Skeletal muscle cell (primary cell): ENCODE measurements at regions not wholly inside any gene's neighbourhood (a gene's known extent, or its start where the extent isn't known, plus 50 kb on each side); places are given as distances from the start of the nearest gene placed in this dataset.

Experiments
- DNase-seq: peaks from one replicate; pipeline ENCODE4 v3.0.0-alpha.2; 2010; ENCODE audit warnings: low read depth
- H3K4me3 ChIP-seq: 2 replicates; pipeline ENCODE4 v1.5.1; 2011; ENCODE audit warnings: low read depth, mild to moderate bottlenecking, control low read depth, low read length, moderate library complexity

DNA sequence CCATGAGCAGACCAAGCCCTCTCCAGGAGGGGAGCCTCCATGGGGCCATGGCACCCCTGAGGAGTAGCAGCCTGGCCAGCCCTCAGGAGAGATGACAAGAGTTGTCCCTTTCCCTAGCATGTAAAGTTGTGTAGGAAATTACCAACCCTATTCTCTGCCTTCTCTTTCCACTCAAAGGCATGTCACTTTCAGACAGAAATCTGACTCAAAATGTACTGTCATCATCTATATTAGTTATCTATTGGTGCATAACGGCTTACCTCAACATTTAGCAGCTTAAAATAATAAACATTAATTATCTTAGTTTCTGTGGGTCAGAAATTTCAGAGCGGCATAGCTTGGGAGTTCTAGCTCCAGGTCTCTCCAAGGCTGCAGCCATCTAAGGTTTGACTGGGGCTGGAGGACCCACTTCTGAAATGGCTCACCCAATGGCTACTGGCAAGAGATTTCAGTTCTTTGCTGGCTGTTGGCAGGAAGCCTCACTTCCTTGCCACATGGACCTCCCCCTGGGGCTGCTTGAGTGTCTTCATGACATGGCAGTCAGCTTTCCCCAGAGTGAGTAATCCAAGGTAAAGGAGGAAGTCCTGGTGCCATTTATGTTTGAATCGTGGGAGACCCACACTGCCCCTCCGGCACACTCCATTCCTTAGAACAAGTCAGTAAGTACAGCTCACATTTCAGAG lies 632.3 kb downstream of the CCDC171 start:
- H3K4me3 ChIP-seq = no peak overlapping the region
- no peak for DNase-seq

DNA sequence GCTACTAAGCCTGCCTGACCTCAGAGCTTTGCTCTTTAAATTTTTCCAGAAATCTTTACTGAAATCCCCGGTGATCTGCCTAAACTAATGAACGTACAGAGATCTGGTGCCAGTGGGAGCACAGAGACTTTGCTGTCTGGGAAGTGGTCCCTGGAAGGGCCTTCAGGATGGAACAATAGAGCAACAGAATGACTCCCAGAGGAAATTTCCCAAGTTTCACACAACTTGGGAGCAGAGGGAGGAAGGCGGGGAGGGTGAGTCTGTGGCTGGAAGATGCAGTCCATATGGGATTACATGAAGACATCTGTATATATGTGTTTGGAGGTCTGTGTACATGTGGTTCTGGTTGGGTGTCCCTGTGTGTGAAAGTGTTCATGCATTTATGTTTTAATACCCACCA lies 638.3 kb downstream of the CCDC171 start:
- DNase-seq = no peak
- H3K4me3 ChIP-seq = no peak overlapping the region

DNA sequence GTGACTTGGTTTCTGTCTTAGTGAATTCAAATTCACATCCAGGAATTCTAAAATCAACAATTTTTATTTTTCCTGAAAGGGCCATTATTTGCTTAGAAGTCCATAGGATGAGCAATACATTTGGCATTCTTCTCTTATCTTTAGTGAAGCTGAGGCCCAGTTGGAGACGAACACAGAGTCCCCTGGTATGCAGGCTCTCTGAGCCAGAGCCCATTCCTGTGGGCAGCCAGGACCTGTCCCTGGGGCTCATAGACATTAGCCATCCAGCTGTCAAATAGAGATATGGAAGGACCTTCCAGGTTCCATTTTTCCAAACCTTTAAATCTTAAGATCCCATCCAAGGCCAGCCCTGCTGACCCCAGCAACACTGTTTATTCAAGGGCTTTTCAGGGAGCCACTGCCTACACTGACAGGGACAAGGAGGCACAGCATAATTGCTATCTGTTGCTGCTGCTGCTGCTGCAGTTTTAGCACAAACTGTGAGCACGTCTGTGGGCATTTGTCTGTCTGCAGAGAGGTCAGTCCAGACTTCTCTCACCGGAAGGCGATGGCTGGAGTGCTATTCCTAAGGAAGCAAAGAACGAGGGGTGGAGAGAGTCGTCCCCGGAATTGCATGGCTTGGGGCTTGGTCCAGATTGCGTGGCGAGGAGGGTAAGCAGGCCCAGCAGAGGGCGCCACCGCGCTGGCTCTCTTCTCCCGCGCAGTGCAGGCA lies 639.0 kb downstream of the CCDC171 start:
- no peak overlapping the region for H3K4me3 ChIP-seq
- DNase-seq = peak; percentile 61

DNA sequence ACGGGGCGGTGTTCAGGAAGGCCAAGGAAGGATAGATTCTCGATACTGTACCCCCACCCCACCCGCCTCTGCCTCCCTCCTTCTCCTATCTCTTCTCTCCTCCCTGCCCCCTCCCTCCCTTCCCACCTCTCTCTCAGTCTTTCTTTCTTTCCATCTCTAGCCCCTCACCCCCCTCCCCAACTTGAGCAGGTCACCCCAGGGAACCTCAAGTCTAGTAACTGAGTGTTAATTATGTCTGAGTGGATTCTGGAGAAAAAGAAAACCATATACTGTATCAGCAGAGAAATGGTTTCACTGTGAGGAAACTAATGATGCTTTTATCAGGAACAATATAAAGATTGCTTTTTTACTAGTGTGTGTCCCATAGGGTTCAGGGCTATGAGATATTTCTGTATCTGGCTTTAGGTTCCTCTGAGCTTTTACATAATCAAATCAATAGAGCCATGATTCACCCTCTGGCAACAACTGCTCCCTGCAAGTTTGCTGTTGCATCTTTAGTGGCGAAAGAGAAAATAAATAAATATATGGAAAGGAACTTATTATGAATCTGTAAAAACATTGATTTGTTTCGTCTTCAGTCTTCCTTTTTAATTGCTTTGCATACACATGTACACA lies 639.7 kb downstream of the CCDC171 start:
- DNase-seq = peak; percentile 38
- no peak overlapping the region for H3K4me3 ChIP-seq

DNA sequence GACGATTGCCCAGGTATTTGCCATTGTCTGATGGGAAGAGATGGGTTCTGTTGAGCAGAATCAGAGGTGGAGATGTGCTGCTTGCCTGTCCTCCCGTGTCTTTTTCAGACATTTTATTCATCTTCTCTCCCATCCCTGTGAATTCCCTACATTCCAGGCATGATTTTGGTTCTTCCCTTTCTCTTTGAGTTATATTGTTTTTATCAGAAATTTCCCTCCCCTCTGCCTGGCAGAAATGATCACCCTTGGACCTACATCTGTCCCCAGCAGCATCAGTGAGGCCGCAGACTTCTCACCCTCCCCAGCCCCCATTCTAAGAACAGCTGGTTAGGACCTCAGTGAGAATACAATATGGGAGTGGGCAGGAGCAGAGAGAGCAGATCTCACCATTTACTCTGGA lies 640.2 kb downstream of the CCDC171 start:
- DNase-seq = no peak
- no peak overlapping the region for H3K4me3 ChIP-seq

DNA sequence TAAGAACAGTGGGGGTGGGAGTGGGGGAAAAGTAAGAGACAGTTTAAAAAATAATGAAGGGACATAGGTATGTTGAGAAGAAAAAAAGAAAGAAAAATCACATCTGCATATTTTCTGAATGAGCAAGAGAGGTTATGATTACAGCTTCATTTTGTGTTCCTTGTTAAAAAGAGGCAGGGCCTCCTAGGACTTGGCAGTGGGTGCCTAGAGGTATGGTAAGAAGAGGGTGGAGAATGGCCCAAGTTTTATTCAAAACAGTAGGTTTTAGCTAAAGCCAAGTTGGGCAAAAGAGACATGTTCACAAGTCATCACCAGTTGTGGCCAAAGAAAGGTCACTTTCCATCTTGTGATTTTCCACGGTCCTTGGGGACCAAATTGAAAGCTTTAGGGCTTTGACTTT lies 643.4 kb downstream of the CCDC171 start:
- no peak for DNase-seq
- H3K4me3 ChIP-seq = no peak overlapping the region

DNA sequence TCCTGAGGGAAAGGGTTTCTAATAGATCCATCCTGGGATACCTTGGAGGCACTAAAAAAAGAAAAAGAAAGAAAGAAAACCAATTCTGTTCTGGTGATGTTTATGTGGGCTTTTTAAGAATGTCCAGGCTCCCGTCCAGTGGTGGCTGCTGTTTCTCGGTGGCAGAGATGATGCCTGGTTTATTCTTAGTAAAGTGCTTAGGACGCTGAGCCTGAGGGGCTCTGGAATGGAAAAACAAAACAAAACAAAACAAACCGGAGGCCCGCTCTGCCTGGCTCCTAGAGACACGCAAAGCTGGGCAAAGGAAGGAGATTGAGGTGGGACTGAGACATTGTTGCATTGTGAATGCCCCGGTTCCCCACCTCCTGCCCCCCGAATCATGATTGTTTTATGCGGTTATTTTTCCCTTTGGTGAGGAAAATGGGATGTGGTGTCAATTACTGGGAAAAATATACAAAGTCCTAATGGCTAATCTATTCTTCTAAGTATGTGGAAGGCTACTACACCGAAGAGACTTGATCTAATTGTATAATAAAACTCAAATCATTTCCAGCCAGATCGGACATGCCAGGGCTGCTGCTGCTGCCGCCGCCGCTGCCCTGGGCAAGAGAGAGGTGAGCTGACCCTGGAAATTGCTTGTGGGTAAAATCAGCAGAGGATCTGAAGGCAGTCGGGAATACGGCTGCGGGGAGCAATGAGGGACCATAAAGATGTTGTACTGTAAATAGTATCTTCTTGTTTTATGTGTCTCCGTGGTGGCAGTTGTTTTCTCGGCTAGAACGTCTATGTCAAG lies 644.9 kb downstream of the CCDC171 start:
- H3K4me3 ChIP-seq = no peak overlapping the region
- DNase-seq = no peak

DNA sequence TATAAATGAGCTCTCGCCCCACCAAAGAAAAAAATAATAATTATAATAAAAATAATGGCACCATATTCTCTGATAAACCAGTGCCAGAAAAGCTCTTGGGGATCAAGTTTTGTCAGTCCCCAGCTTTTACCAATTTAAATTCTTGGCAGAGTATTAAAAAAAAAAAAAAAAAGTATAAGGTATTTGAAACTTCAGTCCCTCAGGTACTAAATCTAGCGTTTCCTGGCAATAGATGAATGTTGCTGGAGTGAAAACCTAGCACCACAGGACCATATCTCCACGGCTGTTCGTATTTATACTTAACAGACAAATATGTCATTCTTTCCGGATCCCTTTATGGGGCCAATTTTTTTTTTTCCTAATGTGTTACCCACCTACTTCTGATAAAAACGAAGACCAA lies 646.2 kb downstream of the CCDC171 start:
- DNase-seq = no peak
- H3K4me3 ChIP-seq = no peak overlapping the region

DNA sequence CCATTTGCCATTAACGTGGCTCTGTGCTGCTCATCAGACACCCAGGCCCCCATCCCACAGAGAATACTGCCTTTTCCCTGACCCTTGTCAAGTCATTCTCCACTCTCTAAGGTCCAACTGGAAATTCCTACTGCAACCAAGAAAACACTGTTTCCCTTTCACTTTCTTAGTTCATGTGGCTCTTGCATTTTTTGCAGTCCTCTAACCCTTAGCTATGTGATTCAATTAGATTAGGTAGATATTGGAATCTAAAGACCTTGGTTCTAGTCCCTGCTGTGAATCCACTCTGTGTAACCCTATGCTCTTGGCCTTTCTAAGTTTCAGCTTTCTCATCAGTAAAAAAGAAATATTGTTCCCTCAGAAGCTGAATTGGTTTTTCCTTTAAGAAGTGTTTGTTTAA lies 649.4 kb downstream of the CCDC171 start:
- no peak overlapping the region for H3K4me3 ChIP-seq
- DNase-seq = no peak

DNA sequence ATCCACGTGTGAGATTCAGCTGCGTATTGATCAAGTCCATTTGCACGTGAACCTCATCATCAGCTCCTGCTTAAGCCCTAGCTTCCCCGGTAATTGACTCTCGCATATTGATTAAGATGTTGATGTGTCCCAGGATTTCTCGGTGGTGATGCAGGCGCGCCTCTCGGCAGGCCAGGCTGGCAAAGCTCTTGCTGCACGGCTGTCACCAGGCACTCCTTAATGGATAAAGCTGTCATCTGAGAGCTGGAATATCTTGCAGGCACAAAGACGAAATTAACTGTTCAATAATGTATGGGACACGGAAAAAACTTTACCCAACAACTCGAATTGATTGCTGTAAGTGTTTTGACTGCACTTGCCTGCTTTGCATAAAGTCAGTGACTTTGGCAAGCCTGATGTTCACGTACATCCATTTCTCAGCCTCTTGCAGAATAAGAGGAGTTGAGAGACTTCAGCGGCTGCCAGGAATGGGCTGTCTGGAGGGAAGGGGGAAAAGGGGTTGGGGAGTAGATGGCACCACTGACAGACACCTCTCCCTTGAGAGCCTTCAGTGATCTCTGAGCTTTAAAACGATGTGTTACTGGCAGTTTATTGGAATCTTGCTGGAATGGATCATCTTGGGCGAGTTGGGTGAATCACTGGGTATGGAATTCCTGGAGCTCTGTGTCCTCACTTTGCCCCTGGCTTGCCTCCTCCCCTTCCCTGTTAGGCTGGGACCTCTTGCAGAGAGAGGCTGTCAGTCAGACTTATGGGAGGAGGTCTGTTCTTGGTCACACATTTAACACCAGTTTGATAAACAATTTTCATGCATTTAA lies 650.3 kb downstream of the CCDC171 start:
- no peak overlapping the region for H3K4me3 ChIP-seq
- peak; percentile 86 for DNase-seq

DNA sequence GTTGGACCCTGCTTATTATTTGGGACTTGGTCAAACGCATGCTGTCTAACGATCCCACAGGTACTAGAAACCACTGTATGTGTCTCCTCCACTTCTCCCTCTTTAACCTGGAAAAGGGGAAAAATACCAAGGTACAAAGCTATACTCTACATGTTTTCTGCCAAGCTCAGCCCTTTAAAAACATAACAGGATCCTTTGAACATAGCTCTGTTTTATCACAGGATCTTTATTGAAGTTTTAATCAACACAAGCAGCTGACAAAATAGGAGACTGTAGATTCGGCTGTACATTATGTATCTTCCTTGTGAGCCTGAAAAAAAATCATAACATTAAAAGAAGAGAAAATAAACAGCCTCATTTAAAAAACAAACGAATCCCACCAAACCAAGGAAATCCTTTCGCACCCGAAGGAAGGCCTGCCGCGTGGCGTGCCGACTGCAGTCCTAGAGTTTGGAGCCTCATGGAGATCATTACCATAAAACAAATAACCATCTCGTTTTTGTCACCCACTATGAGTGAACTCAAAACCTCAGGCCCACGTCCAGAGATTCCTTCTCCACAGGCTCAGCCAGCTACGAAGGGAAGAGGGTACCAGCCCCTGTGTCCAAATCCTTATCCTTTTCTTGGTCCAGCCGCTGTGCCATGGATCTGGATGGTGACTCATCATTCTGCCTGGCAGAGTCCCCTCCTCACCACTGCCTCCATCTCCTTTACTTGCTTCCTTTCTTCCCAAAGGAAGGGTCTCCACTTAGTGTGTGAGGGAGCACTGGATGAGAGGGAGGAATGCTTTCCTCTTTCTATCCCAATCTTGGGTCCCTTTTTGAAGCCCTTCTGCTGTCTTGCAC lies 651.1 kb downstream of the CCDC171 start:
- H3K4me3 ChIP-seq = no peak overlapping the region
- DNase-seq = no peak

DNA sequence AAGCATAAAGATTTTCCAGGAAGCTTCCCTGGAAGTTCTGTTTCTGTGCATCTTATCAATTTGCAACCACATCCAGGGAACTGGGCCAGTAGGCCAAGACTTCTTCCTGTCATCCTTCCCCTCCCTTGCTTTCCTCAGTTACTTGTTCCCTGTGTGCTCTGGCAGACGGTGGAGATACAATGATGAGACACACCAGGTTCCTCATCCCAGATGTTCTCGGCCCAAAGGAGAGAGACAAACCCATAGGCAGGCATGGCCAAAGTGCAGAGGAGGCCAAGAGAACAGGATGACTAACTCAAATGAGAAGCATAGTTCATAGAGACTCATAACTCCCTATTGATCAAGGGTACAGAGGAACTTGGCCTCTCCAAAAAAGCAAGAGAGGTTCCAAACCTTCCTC lies 652.6 kb downstream of the CCDC171 start:
- DNase-seq = no peak
- no peak overlapping the region for H3K4me3 ChIP-seq

DNA sequence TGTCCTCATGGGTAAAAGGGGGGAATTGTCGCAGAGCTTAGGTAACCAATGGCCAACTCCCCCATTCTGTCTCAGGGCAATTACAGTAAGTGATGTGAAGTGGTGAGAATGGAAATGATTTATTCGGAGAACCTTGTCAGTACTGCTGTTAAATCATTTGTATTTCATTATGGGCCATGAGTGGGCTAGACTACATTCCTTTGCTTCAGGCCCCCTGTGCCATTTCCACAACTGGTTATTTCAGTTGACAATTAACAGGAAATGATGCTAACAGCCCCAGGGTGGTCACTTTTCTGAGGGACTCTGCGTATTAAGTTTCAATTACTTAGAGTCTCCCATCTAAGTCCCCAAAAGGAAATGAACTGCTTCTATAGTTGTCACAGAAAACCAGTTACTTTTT lies 653.7 kb downstream of the CCDC171 start:
- DNase-seq = no peak
- no peak overlapping the region for H3K4me3 ChIP-seq

DNA sequence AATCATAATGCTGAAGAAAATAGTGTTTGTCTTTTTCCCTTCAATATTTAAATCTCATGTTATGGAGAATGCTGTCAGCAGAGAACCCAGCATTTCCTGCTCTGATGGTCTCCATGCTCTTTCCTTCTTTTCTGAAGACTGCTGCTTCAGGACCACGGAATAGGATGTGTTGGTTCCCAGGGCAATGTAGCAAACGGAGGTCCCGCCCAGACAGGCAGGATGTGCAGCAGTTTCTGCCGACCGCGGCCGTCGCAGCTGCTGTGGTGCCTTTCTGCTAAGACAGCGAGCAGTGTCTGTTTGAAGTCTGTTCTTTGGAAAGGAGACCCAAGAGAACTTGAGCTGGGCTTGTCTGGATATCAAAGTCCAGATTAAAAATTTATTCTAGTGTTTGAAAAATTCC lies 654.3 kb downstream of the CCDC171 start:
- peak; percentile 51 for DNase-seq
- no peak overlapping the region for H3K4me3 ChIP-seq

DNA sequence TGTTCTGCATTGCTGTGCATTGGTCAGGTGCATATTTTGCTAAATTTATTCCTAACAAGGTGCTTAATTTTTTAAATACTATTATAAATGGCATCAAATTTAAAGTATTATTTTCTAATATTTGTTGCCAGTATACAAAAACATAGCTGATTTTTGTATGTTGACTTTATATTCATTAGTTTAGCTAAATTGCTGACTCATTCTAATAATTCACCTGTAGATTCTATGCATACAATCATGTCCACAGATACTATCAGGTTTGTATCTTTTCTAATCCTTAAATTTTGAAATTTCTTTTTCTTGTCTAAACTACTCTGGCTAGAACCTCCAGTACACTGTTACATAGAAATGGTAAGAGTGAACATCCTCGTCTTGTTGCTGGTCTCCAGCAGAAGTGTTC lies 657.6 kb downstream of the CCDC171 start:
- H3K4me3 ChIP-seq = no peak overlapping the region
- no peak for DNase-seq

DNA sequence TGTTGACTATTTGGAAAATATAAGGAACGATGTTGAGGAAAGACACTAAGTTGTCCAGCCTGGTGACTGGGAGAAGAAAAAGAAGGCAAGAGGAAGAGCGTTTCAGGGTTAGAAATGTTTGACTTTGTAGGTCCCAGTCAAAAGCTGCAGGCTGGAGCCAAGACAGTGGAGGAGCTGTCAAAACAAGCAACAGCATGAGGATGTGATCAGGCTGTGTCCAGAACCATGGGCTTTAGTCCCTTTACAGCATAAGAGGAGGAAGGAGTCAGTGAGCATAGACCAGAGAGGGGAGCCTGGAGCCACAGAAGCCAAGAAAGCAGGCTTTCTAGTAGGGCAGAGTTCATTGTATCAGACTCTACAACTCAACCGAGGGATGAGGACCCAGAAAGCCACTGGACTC lies 658.5 kb downstream of the BNC2 start:
- DNase-seq = no peak
- no peak overlapping the region for H3K4me3 ChIP-seq

DNA sequence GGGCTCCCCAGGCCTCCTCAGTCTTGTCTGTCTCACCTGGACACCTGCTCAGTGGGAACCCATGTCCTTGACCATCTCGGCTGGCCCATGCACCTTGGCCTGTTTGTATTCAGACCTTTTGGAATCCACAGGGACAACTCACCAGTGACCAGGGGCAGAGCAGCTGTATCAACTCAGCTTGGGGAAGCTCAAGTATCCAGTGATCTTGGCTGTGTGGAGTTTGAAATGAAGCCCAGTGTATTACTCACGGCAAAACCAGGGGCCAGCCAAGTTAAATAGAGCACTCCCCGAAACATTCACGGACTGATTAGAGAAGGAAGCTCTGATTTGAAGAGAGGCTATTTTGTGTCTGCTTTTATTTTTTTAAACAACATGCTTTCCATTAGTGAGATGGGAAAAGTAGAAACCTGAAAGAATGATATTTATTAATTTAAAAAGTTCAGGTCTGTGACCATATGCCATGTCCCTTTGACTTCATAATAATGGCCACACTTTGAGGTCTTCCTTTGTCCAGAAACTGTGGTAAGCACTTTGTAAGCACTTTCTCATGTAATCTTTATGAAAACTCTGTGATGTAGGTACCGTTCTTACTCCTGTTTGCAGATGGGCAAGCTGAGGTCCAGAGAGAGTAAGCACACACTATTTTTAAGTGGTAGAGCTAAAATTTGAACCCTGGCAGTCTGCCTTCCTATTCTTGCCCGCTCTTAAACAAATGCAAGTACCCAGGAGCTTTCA lies 656.5 kb downstream of the BNC2 start:
- no peak overlapping the region for H3K4me3 ChIP-seq
- DNase-seq = peak; percentile 87
